GM12864 (cell line): ENCODE measurements at regions not wholly inside any gene's neighbourhood (a gene's known extent, or its start where the extent isn't known, plus 50 kb on each side); places are given as distances from the start of the nearest gene placed in this dataset.

Experiments
- DNase-seq: peaks from one replicate; pipeline ENCODE4 v3.0.0-alpha.2; 2011; ENCODE audit warnings: low read depth
- H3K4me3 ChIP-seq: 2 replicates; pipeline ENCODE4 v1.5.1; 2011; ENCODE audit warnings: mild to moderate bottlenecking, low read depth, low read length, control low read depth
- TF ChIP-seq, protein P1 (sequence below): IDR thresholded peaks from 2 replicates; pipeline ENCODE4 v1.5.1; 2011; ENCODE audit warnings: low read depth, mild to moderate bottlenecking, moderate library complexity, low read length, control low read depth, inconsistent platforms; ENCODE audit errors: missing control alignments

DNA sequence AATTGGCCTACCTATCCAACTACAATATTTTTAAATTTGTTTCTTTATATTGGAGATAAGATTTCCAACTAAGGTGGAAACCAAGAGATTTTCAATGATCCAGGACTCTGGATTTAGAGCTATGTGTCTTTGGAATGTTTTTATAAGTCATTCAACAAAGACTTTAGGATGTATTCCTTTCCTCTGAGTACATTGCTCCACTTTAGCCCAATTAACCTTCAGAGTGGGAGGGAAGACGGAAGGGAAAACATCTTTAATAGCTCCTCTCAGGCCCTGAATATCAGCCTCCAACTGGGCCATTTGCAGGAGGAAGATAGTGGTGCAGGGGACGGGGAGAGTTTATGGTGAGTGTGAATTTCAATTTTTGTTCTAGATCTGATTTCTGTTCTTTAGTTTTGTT is 239.2 kb downstream of the PIK3R1 start:
- TF ChIP-seq, protein P1, sequence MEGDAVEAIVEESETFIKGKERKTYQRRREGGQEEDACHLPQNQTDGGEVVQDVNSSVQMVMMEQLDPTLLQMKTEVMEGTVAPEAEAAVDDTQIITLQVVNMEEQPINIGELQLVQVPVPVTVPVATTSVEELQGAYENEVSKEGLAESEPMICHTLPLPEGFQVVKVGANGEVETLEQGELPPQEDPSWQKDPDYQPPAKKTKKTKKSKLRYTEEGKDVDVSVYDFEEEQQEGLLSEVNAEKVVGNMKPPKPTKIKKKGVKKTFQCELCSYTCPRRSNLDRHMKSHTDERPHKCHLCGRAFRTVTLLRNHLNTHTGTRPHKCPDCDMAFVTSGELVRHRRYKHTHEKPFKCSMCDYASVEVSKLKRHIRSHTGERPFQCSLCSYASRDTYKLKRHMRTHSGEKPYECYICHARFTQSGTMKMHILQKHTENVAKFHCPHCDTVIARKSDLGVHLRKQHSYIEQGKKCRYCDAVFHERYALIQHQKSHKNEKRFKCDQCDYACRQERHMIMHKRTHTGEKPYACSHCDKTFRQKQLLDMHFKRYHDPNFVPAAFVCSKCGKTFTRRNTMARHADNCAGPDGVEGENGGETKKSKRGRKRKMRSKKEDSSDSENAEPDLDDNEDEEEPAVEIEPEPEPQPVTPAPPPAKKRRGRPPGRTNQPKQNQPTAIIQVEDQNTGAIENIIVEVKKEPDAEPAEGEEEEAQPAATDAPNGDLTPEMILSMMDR, result no peak
- no peak for DNase-seq
- no peak overlapping the region for H3K4me3 ChIP-seq

DNA sequence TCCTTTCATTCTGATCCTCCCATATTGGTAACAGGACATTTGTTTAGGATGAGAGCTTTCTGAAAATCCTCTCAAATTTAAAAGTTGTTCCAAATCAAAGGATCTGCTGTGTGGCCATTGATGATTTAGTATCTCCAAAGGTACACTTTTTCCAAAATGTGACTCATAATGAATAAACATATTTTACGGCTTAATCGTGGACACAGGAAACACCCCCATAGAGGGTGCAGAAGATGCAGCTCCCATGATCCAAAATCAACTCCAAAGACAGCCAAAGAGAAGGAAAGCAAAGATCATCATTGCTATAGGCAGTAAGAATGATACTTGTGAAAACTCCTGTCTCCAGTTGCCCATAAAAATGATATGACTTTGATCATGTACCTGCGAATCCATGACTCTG is 239.7 kb downstream of the PIK3R1 start:
- no peak for DNase-seq
- no peak overlapping the region for H3K4me3 ChIP-seq
- TF ChIP-seq, protein P1, result no peak

DNA sequence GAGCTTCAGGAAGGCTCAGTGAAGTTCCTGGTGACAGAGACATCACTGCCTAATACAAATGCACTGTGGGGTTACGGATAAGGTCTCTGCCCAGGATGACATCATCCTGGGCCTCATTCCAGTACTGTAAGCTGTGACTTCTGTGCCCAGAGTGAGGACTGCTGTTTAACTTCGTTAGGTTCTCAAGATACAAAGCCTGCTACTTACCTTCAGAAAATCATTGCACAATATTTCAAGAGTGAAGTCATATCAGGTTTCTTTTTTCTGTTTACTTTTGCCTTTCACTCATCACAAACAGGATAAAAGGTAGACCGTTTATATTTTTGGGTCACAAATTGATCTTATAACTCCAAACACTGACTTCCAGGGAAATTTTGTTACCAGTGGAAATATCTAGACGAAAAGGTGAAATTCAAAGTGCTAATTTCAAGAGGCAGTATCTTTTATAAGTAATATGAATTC is 241.2 kb downstream of the PIK3R1 start:
- DNase-seq, result no peak
- TF ChIP-seq, protein P1, result no peak
- no peak overlapping the region for H3K4me3 ChIP-seq

DNA sequence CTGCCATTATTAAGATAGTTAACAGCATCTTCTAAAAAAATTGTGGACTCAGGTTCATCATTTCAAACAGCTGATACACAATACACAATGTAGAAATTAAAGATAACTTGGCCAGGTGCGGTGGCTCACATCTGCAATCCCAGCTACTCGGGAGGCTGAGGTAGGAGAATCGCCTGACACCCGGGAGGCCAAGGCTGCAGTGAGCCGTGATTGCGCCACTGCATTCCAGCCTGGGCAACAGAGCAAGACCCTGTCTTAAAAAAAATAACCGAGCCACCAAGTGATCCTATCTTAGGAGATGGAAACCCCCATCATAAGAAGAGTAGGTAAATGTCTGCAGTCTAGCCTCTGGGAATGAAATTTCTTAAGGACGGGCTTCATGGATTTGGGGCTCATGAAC is 241.7 kb downstream of the PIK3R1 start:
- DNase-seq, result no peak
- H3K4me3 ChIP-seq, result no peak overlapping the region
- TF ChIP-seq, protein P1, result no peak

DNA sequence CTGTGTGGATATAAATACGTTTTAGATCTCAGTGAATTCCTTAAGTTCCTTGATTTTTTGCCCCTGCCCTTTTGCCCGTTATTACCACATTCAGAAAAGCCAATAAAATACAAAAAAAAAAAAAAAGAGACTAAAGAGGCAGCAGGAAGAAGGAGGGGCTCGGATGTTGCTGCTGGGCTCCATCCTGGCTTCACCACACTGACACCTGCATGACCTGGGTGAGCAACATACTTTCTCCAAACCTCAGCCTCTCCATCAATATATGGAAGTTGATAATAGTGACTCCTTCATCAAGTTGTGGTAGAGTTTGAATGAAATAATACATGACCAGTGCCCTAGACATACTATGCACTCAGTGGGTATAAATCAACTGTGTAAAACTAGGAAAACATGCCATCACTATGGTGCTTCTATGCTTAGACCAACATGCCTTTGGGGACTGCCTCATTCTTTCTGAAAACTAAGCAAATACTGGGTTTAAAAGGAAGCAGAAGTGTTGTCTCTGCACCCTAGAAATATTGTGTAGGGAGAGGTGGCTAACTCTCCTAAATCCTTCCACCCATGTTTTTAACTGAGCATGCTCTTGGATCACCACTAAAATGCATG is 243.0 kb downstream of the PIK3R1 start:
- DNase-seq, result no peak
- no peak overlapping the region for H3K4me3 ChIP-seq
- TF ChIP-seq, protein P1, result no peak

DNA sequence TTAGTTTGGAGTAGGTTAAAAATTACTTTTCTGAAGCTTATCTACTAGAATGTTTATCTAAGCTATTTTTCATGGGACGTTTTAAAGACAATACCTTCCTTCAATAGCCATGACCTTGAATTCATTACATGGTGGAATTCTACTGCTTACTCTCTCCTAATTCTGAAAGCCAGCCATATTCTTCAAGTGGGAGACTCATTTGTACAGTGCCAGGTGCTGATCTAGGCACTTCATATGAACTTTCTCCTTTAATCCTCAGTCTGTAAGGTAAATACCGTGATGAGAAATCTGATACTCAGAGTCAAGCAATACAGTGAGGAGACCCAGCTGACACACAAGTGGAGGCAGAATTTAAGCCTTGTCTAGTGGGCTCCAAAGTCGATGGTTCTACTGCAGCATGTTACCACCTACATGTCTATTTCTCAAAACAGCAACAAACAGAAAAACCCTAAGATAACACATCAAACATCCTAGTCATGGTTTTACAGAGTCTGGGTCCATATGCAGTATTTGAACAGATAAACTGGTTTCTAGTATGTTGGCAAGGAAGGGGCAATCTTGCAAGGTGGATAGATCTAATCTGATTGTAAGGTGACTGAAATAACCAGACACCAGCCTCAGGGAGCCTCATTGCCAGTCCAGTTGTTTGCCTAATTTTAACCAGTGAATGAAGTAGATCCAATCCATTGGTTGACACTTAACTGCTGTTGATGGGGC is 243.7 kb downstream of the PIK3R1 start:
- no peak for DNase-seq
- TF ChIP-seq, protein P1, result no peak

DNA sequence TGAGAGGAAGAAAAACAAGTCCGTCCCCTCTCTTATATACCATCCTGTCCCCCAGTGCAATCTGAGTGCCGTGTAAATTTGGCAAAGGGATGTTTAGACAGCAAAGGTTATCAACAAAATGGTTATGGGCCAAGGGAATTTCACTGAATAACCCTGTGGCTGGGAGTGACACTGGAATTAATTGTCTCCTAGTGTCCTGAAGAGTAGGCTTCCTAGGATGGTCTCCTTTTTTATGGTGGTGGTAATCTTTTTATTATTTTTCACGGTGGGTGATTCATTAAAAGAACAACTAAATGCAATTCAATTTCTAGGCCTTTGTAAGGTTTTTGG is 244.2 kb downstream of the PIK3R1 start:
- TF ChIP-seq, protein P1, result no peak
- DNase-seq, result no peak
- H3K4me3 ChIP-seq, result no peak overlapping the region

More for the DNA sequence above, 243.7 kb downstream of the PIK3R1 start:
- no peak overlapping the region for H3K4me3 ChIP-seq
